ENCODE measurements at regions not wholly inside any gene's neighbourhood (a gene's known extent, or its start where the extent isn't known, plus 50 kb on each side); places are given as distances from the start of the nearest gene placed in this dataset.

- in situ Hi-C loops (cut with MboI) (no loop called here), intact Hi-C loops (cut with micrococcal nuclease; ENCODE audit: unreplicated experiment) (no loop called here)
- Histone ChIP-seq H3K36me3 (ENCODE audit: control insufficient read depth in 2 of 2, insufficient read depth in 2 of 2, low read length in 1 of 2) (no peaks in the 10 kb centered on the region), H3K27ac (ENCODE audit: control insufficient read depth, insufficient read depth) (peak overlapping the region; percentile 74), H2AFZ (ENCODE audit: control insufficient read depth, low read depth, low read length) (peak overlapping the region; percentile 64), H4K20me1 (ENCODE audit: control insufficient read depth, insufficient read depth) (no peaks in the 10 kb centered on the region), H3K4me3 (no peak overlapping the region), H3K79me2 (ENCODE audit: control insufficient read depth, insufficient read depth, low read length) (no peaks in the 10 kb centered on the region), H3K9me3 (replicated peaks; ENCODE audit: control insufficient read depth, insufficient read depth, low read length) (no peaks in the 10 kb centered on the region), H3K4me1 (ENCODE audit: control insufficient read depth, insufficient read depth, low read length) (peaks cover 23% of the 10 kb centered on the region), H3K9ac (ENCODE audit: control insufficient read depth, insufficient read depth, low read length) (no peak overlapping the region), H3K4me2 (ENCODE audit: control insufficient read depth, insufficient read depth) (peak overlapping the region; percentile 73), H3K27me3 (replicated peaks in 1 of 2; ENCODE audit: control insufficient read depth in 2 of 2, insufficient read depth in 2 of 2, low read length in 1 of 2) (no peaks in the 10 kb centered on the region)
- SMC1A ChIA-PET (ENCODE audit: uncharacterized antibody, unreplicated experiment) = no interaction called here
- WGBS (ENCODE audit: insufficient coverage, insufficient replicate concordance, low lambda C conversion rate, missing lambda C conversion rate) = 32% methylated on average over 4 of the region's 4 CpGs
- CTCF ChIA-PET = no interaction called here
- no TSS peak for BruUV-seq (replicated peaks)
- DNase-seq (ENCODE audit: low read depth, low spot score) (no peak), ATAC-seq (peak; percentile 58), FAIRE-seq (no peak)
- TF ChIP-seq BHLHE40 (IDR thresholded peaks at IDR 0.05; ENCODE audit: borderline replicate concordance in 1 of 2, low read depth in 2 of 2, low read length in 1 of 2) (0 out of 4 replicates have a peak, but pooled peaks of 1 of the 2 experiments have one; percentile 9), PAX5 (IDR thresholded peaks at IDR 0.05; ENCODE audit: borderline replicate concordance, low read depth, low read length) (peak; percentile 15; the same call in 1 of the 2 replicates), SP1 (IDR thresholded peaks at IDR 0.05; ENCODE audit: low read depth, low read length) (peak; percentile 7), HDAC2 (IDR thresholded peaks at IDR 0.05) (no peak)
- POLR2A ChIA-PET = no interaction called here
- RAD21 ChIA-PET (ENCODE audit: unreplicated experiment) = interaction anchor here (0.9 kb wide), 1 partner anchor 232 kb away, joined by 4 read pairs; no protein-coding TSS in a partner anchor
These were observed 187.4 kb upstream of the AGR3 start for GRCh38 chr7:17069146-17069545.

GRCh38 chr7:17070231-17070708 lies 188.5 kb upstream of the AGR3 start:
- H4K20me1 ChIP-seq (ENCODE audit: control insufficient read depth, insufficient read depth) = no peaks in the 10 kb centered on the region
- ChIA-PET SMC1A (ENCODE audit: uncharacterized antibody, unreplicated experiment) (interaction anchor here (1.0 to 2.2 kb wide), 6 partner anchors 8 to 82 kb away, joined by 3 to 9 read pairs (median 4); no protein-coding TSS in a partner anchor), RAD21 (ENCODE audit: unreplicated experiment) (interaction anchor here (0.7 to 1.6 kb wide), 2 partner anchors 89 to 232 kb away, joined by 3 to 7 read pairs; no protein-coding TSS in a partner anchor), CTCF (no interaction called here), POLR2A (interaction anchor here (1.3 kb wide), 1 partner anchor 9 kb away, joined by 3 read pairs; no protein-coding TSS in a partner anchor)
- H3K9me3 ChIP-seq (replicated peaks; ENCODE audit: control insufficient read depth, insufficient read depth, low read length) = no peaks in the 10 kb centered on the region
- H3K4me1 ChIP-seq (ENCODE audit: control insufficient read depth, insufficient read depth, low read length) = peaks cover 23% of the 10 kb centered on the region
- H3K27me3 ChIP-seq (replicated peaks in 1 of 2; ENCODE audit: control insufficient read depth in 2 of 2, insufficient read depth in 2 of 2, low read length in 1 of 2) = no peaks in the 10 kb centered on the region
- H3K36me3 ChIP-seq (ENCODE audit: control insufficient read depth in 2 of 2, insufficient read depth in 2 of 2, low read length in 1 of 2) = no peaks in the 10 kb centered on the region
- no peak overlapping the region for H3K4me2 ChIP-seq (ENCODE audit: control insufficient read depth, insufficient read depth)
- no peak overlapping the region for H3K9ac ChIP-seq (ENCODE audit: control insufficient read depth, insufficient read depth, low read length)
- ATAC-seq (peak; percentile 61), FAIRE-seq (no peak), DNase-seq (ENCODE audit: low read depth, low spot score) (no peak)
- 6% methylated on average over 1 of the region's 1 CpG for WGBS (ENCODE audit: insufficient coverage, insufficient replicate concordance, low lambda C conversion rate, missing lambda C conversion rate)
- peak overlapping the region; percentile 22 for H2AFZ ChIP-seq (ENCODE audit: control insufficient read depth, low read depth, low read length)
- peak overlapping the region; percentile 74 for H3K27ac ChIP-seq (ENCODE audit: control insufficient read depth, insufficient read depth)
- no peaks in the 10 kb centered on the region for H3K79me2 ChIP-seq (ENCODE audit: control insufficient read depth, insufficient read depth, low read length)
- H3K4me3 ChIP-seq = no peak overlapping the region
- intact Hi-C loops (cut with micrococcal nuclease; ENCODE audit: unreplicated experiment) (no loop called here), in situ Hi-C loops (cut with MboI) (no loop called here)
- no TSS peak for BruUV-seq (replicated peaks)
- no peak for TF ChIP-seq ZNF687 (IDR thresholded peaks at IDR 0.05)
- no peak for TF ChIP-seq ZNF217 (IDR thresholded peaks at IDR 0.05)
- TF ChIP-seq ZNF384 (IDR thresholded peaks at IDR 0.05; ENCODE audit: borderline replicate concordance, low read depth, low read length) = peak; percentile 45; the same call in 1 of the 2 replicates
- TF ChIP-seq ZNF24 (IDR thresholded peaks at IDR 0.05) = no peak
- no peak for TF ChIP-seq POLR2A (IDR thresholded peaks at IDR 0.05; ENCODE audit: low read depth, low read length)
- TF ChIP-seq NFYB (IDR thresholded peaks at IDR 0.05; ENCODE audit: insufficient read depth, low read depth, low read length) = no peak
- TF ChIP-seq E2F4 (IDR thresholded peaks at IDR 0.05; ENCODE audit: low read depth, low read length) = no peak
- no peak for TF ChIP-seq GATAD2B (conservative IDR thresholded peaks at IDR 0.05; ENCODE audit: low read depth)
- no peak for TF ChIP-seq FOS (IDR thresholded peaks at IDR 0.05; ENCODE audit: borderline replicate concordance, extremely low read depth, insufficient read length)
- TF ChIP-seq TCF3 (IDR thresholded peaks at IDR 0.05; ENCODE audit: borderline replicate concordance, insufficient read depth, low read depth, low read length) = no peak
